ENCODE measurements at regions not wholly inside any gene's neighbourhood (a gene's known extent, or its start where the extent isn't known, plus 50 kb on each side); places are given as distances from the start of the nearest gene placed in this dataset.
"Not testable (repeated sequence)": the region's sequence is repeated elsewhere in the genome, so short reads cannot be mapped to it uniquely, and the experiment has no call there.

GRCh38 chr4:85153221-85153620, 186.7 kb upstream of the WDFY3 start:
- no peak for DNase-seq (ENCODE audit: low read depth in 4 of 4, low spot score in 2 of 4)

DNA sequence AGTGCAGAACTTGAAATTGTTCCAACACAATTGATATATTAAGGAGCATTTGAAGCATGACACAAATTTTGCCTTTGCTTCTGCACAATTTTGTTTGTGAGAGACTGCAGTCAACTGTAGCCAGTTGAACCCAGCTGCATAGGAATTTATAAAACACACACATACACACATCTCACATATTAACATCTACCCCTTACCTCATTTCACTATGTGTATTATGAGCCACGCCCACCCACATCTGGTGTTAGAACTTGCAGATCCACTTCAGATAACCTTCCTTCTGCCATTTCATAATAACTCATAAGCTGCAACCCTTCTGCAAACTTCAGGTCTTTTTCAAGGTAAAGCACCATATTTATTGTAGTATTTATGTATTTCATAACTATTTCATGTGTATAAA, 188.1 kb upstream of the WDFY3 start:
- no peak for DNase-seq (ENCODE audit: low read depth in 4 of 4, low spot score in 2 of 4)

DNA sequence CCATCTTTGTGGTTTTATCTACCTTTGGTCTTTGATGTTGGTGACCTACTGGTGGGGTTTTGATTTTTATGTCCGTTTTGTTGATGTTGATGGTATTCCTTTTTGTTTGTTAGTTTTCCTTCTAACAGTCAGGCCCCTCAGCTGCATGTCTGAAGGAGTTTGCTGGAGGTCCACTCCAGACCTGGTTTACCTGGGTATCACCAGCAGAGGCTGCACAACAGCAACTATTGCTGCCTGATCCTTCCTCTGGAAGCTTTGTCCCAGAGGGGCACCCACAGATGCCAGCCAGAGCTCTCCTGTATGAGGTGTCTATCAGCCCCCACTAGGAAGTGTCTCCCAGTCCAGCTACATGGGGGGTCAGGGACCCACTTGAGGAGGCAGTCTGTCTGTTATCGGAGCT, 199.3 kb upstream of the WDFY3 start:
- DNase-seq (ENCODE audit: low read depth in 4 of 4, low spot score in 2 of 4): no peak

- DNase-seq (ENCODE audit: low read depth in 4 of 4, low spot score in 2 of 4): no peak
Observed at GRCh38 chr4:85166318-85166717, 199.8 kb upstream of the WDFY3 start.

- no peak for DNase-seq (ENCODE audit: low read depth in 4 of 4, low spot score in 2 of 4)
Observed at GRCh38 chr4:85168234-85168834, 201.8 kb upstream of the WDFY3 start.

DNA sequence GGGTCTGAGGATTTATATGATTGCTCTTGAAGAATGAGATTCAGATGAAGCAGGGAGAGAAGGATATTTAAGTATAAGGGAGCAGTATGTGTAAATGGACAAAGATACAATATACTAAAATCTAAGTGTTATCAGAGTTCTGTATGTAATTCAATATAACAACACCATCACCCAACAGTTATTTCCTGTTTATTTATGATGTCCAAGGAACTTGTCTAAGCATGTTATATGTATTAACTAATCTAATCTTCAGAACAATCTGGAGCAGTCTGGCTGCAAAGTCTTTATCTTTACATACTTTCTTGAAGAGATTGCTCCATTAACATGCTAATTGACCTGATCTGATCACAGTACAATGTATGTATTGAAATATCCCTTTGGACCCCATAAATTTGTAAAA, 203.8 kb upstream of the WDFY3 start:
- no peak for DNase-seq (ENCODE audit: low read depth in 4 of 4, low spot score in 2 of 4)

DNA sequence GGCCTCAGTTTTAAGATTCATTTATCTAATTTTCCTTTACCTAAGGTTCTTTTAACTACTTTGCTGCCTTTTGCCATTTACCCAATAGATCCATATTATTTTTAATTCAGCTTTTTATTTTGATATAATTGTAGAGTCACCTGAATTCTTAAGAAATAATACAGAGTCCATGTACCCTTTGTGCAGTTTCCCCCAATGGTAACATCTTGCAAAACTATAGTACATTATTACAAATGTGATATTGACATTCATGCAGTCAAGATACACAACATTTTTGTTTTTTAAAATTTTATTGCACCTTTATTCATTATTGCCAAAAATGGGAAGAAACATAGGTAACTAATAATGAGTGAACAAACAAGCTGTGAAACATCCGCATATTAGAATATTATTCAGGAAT, 208.7 kb upstream of the WDFY3 start:
- DNase-seq (ENCODE audit: low read depth in 4 of 4, low spot score in 2 of 4): no peak

DNA sequence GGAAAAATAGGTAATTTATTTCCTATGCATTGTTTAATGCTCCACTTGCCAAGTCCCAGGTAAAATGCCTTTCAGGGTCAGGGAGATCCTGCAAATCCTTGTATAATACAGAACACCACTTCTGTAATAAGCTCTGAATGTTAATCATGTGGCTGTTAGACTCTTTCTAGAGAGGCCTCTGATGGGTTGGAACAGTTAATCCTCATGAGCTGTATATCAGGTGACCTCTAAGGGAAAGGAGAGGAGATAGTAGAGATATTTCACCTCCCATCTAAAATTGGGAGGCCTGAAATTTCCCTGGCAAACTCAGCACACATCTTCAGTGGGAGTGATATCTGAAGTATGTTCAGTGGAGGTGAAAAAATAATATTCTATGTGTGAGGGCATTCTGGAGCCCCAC, 210.6 kb upstream of the WDFY3 start:
- no peak for DNase-seq (ENCODE audit: low read depth in 4 of 4, low spot score in 2 of 4)

DNA sequence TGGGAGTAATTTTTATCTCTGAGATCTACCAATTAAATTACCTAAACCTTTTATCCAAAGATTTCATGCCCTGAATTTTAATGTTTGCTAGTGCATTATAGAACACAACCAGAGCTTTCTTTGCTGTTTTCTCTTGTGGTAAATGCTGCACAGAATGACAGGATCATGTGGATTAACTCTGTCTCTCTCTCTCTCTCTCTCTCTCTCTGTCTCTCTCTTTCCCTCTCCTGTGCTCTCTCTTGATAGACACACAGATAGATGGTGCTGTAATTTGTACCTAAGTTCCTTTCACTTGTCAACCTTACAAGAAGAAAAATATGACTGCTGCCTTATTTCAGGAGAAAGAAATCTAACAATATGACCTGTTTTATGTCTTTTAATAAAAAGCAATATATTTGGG, 211.2 kb upstream of the WDFY3 start:
- no peak for DNase-seq (ENCODE audit: low read depth in 4 of 4, low spot score in 2 of 4)

DNA sequence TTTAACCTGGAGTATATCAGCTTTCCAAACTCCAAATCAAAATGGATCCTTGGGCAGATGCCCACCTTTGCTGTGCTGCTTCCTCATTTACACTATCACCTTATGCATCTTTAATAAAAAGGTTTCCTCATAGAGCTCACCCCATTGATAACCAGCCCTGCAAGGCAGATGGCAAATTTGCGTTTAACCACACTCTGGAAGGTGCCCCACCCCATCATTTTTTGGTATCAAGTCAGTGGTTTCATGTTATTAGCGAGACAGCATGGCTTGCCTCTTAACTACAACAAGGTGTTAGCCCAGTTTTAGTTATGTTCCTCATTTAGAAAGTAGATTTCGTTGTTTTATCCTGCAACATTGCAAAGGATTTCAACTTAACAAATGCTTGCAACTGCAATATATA, 214.0 kb upstream of the WDFY3 start:
- no peak for DNase-seq (ENCODE audit: low read depth in 4 of 4, low spot score in 2 of 4)

DNA sequence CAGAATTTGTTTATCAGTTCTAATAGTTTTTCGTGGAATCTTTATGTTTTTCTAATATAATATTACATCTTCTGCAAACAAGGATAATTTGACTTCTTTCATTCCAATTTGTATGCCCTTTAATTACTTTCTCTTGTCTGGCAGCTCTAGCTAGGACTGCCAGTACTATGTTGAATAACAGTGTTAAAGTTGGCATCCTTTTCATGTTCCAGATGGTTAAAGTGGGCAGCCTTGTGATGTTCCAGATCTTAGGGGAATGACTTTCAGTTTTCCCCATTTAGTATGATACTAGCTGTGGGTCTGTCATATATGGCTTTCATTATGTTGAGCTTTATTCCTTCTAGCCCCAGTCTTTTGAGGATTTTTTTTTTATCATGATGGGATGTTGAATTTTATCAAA, 220.6 kb upstream of the WDFY3 start:
- no peak for DNase-seq (ENCODE audit: low read depth in 4 of 4, low spot score in 2 of 4)

DNA sequence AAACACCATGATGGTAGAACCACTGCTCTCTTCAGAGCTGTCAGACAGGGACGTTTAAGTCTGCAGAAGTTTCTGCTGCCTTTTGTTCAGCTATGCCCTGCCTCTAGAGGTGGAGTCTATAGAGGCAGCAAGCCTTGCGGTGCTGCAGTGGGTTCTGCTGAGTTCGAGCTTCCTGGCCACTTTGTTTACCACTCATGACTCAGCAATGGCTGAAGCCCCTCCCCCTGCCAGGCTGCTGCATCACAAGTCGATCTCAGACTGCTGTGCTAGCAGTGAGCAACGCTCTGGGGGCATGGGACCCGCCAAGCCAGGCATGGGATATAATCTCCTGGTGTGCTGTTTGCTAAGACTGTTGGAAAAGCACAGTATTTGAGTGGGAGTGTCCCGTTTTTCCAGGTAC, 229.5 kb upstream of the WDFY3 start:
- DNase-seq (ENCODE audit: low read depth in 4 of 4, low spot score in 2 of 4): not testable (repeated sequence)

DNA sequence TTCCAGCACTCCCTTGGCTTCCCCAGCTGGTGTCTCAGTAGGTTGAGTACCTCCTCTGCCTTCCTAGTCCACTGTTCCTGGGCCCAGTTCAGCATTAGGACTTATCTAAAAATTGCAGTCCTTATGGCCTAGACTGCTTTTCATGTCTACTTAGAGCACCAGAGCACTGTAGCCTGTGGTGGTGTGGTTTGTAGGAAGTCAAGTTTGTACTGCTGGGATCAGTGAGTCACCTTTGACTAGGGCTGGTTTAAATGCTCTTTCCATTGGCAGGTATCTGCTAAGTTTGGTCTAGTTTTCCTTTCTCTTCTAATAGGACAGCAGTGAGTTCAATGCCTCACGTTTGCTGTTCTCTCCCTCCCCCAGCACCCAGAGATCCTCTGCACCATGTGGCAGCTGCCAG, 233.6 kb upstream of the WDFY3 start:
- DNase-seq (ENCODE audit: low read depth in 4 of 4, low spot score in 2 of 4): no peak

DNA sequence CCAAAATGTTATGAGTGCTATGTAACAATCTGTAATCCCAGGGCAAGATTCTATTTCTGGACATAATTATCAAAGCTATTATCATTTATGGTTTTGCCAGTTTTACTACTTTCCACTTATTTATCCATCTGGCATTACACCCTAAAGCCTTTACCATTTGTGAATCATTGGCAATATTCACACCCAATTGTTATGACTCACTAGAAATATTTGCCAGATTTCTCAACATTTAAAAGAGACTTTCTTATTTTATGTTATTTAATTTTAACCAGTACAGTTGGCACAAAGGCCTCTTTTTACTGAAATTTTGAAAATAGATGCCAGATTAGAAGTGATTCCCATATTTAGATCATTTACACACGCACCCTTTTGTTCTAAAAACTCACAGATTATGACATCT, 242.7 kb upstream of the WDFY3 start:
- no peak for DNase-seq (ENCODE audit: low read depth in 4 of 4, low spot score in 2 of 4)

GRCh38 chr4:85210353-85210752, 243.9 kb upstream of the WDFY3 start:
- no peak for DNase-seq (ENCODE audit: low read depth in 4 of 4, low spot score in 2 of 4)

- not testable (repeated sequence) for DNase-seq (ENCODE audit: low read depth in 4 of 4, low spot score in 2 of 4)
Observed at GRCh38 chr4:85216571-85216970, 250.1 kb upstream of the WDFY3 start.

DNA sequence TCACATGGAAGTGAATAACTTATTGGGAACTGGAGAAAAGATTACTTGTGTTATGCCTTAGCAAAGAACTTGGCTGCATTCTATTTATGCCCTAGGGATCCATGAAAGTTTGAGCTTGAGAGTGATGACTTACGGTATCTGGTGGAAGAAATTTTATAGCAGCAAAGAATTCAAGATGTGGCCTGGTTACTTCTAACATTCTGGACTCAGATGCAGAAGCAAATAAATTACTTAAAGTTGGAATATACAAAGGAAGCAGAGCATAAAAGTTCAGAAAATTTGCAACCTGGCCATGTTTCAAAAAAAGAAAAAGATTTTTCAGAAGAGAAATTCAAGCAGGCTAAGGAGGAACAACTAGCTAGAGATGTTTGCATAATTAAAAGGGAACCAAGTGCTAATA, 252.3 kb upstream of the WDFY3 start:
- no peak for DNase-seq (ENCODE audit: low read depth in 4 of 4, low spot score in 2 of 4)

DNA sequence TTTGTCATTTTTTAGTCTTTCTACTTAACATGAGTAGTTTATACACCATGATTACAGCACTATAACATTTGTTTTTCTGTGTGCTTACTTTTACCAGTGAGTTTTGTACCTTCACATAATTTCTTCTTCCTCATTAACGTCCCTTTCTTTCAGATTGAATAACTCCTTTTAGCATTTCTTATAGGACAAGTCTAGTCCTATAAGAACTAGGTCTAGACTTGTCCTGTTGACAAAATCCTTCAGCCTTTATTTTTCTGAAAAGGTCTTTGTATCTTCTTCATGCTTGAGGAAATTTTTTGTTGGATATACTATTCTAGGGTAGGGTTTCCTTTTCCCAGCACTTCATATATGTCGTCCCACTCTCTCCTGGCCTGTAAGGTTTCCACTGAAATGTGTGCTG, 253.3 kb upstream of the ARHGAP24 start:
- DNase-seq (ENCODE audit: low read depth in 4 of 4, low spot score in 2 of 4): no peak

DNA sequence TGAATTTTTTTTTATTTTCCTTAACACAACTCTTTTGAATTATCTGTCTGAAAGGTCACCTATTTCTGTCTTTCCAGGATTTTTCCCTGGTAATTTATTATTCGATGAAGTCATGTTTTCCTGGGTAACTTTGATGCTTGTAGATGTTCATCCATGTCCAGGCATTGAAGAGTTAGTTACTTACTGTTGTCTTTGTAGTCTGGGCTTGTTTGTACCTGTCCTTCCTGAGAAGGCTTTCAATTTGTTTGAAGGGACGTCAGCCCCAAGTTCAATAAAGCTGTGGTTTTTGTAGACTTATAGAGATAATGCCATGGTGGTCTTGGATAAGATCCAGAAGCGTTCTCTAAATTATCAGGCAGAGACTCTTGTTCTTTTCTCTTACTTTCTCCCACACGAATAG, 252.4 kb upstream of the ARHGAP24 start:
- DNase-seq (ENCODE audit: low read depth in 4 of 4, low spot score in 2 of 4): no peak

DNA sequence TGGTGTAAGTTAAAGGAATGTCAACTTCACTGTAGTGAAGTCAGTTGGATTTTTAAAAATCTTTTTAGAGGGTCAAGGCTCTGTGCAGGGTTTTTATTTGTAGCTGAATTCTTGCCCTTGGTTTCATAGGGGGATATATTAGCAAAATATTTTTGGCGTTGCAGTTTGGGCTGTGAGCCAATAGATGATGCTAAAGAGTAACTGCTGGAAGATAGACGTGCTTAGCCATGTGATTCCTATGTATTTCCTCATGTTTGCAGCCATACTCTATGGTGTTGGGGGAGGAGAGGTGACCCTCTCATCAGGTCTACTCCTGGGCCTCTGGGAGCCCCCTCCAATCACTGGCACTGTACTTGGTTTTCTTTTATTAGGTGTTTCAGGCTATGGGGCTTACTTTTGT, 246.7 kb upstream of the ARHGAP24 start:
- DNase-seq (ENCODE audit: low read depth in 4 of 4, low spot score in 2 of 4): no peak

DNA sequence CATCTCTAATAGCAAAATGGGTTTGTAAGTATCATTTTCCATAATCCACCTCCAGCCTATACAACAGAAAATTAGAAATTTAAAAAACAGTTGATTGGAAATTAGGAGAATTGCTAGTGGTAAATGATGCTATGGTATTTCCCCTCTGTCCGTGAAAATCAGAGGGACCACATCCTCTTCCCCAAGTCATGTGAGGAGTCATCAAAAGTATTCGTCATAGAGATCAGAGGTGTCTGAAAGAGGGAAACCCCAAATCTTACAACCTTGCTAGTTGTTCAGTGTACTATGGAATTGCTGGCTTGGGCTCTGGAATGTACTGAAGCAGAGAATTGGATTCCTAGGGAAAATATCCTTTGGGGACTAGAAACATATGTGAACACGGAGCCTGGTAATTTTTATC, 241.4 kb upstream of the ARHGAP24 start:
- DNase-seq (ENCODE audit: low read depth in 4 of 4, low spot score in 2 of 4): no peak

- no peak for DNase-seq (ENCODE audit: low read depth in 4 of 4, low spot score in 2 of 4)
Observed at GRCh38 chr4:85243857-85244256, 231.1 kb upstream of the ARHGAP24 start.

DNA sequence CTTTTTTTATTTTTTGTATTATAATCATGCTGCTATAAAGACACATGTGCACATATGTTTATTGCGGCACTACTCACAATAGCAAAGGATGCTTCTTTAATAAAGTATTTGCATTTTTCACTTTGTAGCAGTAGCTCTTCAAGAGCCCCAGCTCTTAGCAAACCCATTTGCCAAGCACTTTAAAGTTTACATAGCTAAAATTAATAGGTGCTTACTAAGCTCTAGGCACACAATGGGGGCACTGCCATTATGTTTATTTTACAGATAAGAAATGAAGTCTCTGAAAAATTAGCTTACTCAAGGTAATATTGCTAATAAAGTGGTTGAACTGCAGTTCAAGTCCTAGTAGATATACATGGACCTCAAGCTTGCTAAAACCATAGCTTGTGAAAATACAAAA, 230.3 kb upstream of the ARHGAP24 start:
- no peak for DNase-seq (ENCODE audit: low read depth in 4 of 4, low spot score in 2 of 4)

All from left renal cortex interstitium (tissue), 4 donors.